Keratinocyte (primary cell): ENCODE measurements at regions not wholly inside any gene's neighbourhood (a gene's known extent, or its start where the extent isn't known, plus 50 kb on each side); places are given as distances from the start of the nearest gene placed in this dataset.

ENCODE experiments used
- DNase-seq: peaks from one replicate; pipeline ENCODE4 v3.0.0-alpha.2; 2011; ENCODE audit warnings: low read depth, missing footprints, low spot score
- FAIRE-seq: peaks from 2 replicates; lab custom pipeline; 2011; peaks lifted over from hg19 to GRCh38; lab: Jason Lieb, UNC
- H2AFZ ChIP-seq: 2 replicates; pipeline ENCODE4 v1.6.0; 2012; ENCODE audit warnings: low read length, control low read depth, inconsistent platforms; ENCODE audit not compliant: control insufficient read depth
- H3K27ac ChIP-seq: 2 replicates; pipeline ENCODE4 v1.5.1; 2011; ENCODE audit warnings: low read length; ENCODE audit not compliant: control insufficient read depth, insufficient read depth
- H3K27me3 ChIP-seq: 3 replicates; pipeline ENCODE4 v1.6.0; 2011; ENCODE audit warnings: low read length; ENCODE audit not compliant: control insufficient read depth, insufficient read depth; ENCODE audit errors: extremely low read depth
- H3K36me3 ChIP-seq, 2 experiments: 2 replicates in 1 of 2; 3 replicates in 1 of 2; pipeline ENCODE4 v1.5.1; 2011; ENCODE audit warnings: low read length in 2 of 2, mild to moderate bottlenecking in 1 of 2; ENCODE audit not compliant: control insufficient read depth in 2 of 2, insufficient read depth in 2 of 2; ENCODE audit errors: extremely low read depth in 1 of 2
- H3K4me1 ChIP-seq: 3 replicates; pipeline ENCODE4 v1.5.1; 2011; ENCODE audit warnings: low read length; ENCODE audit not compliant: control insufficient read depth, insufficient read depth; ENCODE audit errors: extremely low read depth
- H3K4me2 ChIP-seq: 3 replicates; pipeline ENCODE4 v1.6.0; 2011; ENCODE audit warnings: low read depth, low read length; ENCODE audit not compliant: control insufficient read depth, insufficient read depth; ENCODE audit errors: extremely low read depth
- H3K4me3 ChIP-seq, 3 experiments: fragments of 200-600 bp in 1 of 3; sonication (generic) in 1 of 3; 2 replicates in 2 of 3; 3 replicates in 1 of 3; pipeline ENCODE4 v1.5.1; 2011 to 2016; ENCODE audit warnings: low read length in 3 of 3, mild to moderate bottlenecking in 3 of 3, control low read depth in 2 of 3, inconsistent platforms in 1 of 3, low read depth in 1 of 3, mixed read lengths in 1 of 3, mixed run types in 1 of 3, moderate library complexity in 1 of 3; ENCODE audit not compliant: control insufficient read depth in 2 of 3, insufficient read depth in 2 of 3; ENCODE audit errors: extremely low read depth in 1 of 3
- H3K79me2 ChIP-seq: 2 replicates; pipeline ENCODE4 v1.6.0; 2012; ENCODE audit warnings: low read length; ENCODE audit not compliant: control insufficient read depth, insufficient read depth
- H3K9ac ChIP-seq: 3 replicates; pipeline ENCODE4 v1.6.0; 2011; ENCODE audit warnings: low read length; ENCODE audit not compliant: control insufficient read depth, insufficient read depth; ENCODE audit errors: extremely low read depth
- H3K9me1 ChIP-seq: 3 replicates; pipeline ENCODE4 v1.6.0; 2011; ENCODE audit warnings: low read length; ENCODE audit not compliant: control insufficient read depth, insufficient read depth; ENCODE audit errors: extremely low read depth
- H3K9me3 ChIP-seq: 2 replicates; pipeline ENCODE4 v1.5.1; 2012; ENCODE audit warnings: low read depth, low read length; ENCODE audit not compliant: control insufficient read depth
- H4K20me1 ChIP-seq: 3 replicates; pipeline ENCODE4 v1.6.0; 2011; ENCODE audit warnings: low read length; ENCODE audit not compliant: control insufficient read depth, insufficient read depth; ENCODE audit errors: extremely low read depth
- CTCF ChIP-seq, 3 experiments: IDR thresholded peaks in 1 of 3; conservative IDR thresholded peaks in 1 of 3; optimal IDR thresholded peaks in 1 of 3; 2 replicates in 2 of 3; 3 replicates in 1 of 3; pipeline versions ENCODE3 to v1.5.1; 2011; ENCODE audit warnings: low read length in 3 of 3, mild to moderate bottlenecking in 3 of 3, moderate library complexity in 2 of 3, control low read depth in 1 of 3, inconsistent platforms in 1 of 3; ENCODE audit not compliant: insufficient read depth in 2 of 3; ENCODE audit errors: extremely low read depth in 1 of 3
- EZH2 ChIP-seq: IDR thresholded peaks from one replicate; pipeline ENCODE4 v1.6.1; 2012; ENCODE audit warnings: inconsistent platforms, mild to moderate bottlenecking, low read length, moderate library complexity
- dilution Hi-C: fragments of 300-500 bp; cut with MboI; formaldehyde crosslinking; loops from one replicate; pipeline ENCODE4 v1.7.0; 2020; ENCODE audit warnings: low sequenced_read_pairs; ENCODE audit not compliant: extremely low pct_ligation_motif_present

- FAIRE-seq (no peak), DNase-seq (no peak)
- Histone ChIP-seq H4K20me1 (no peaks in the 10 kb centered on the region), H3K4me1 (no peaks in the 10 kb centered on the region), H3K36me3 (no peaks in the 10 kb centered on the region), H3K9me3 (no peaks in the 10 kb centered on the region), H3K79me2 (no peaks in the 10 kb centered on the region), H3K9ac (no peak overlapping the region), H3K9me1 (no peaks in the 10 kb centered on the region), H3K4me2 (no peak overlapping the region), H3K27me3 (no peaks in the 10 kb centered on the region), H3K4me3 (no peak overlapping the region), H2AFZ (no peak overlapping the region), H3K27ac (no peak overlapping the region)
- dilution Hi-C loops, result no loop called here
- TF ChIP-seq CTCF (optimal IDR thresholded peaks at IDR 0.05 in 1 of 3, IDR thresholded peaks at IDR 0.05 in 1 of 3, conservative IDR thresholded peaks at IDR 0.05 in 1 of 3; ENCODE audit: extremely low read depth in 1 of 3, insufficient read depth in 2 of 3, low read length in 3 of 3) (no peak), EZH2 (no peak)
Observed at GRCh38 chr10:34872820-34873219, 57.7 kb upstream of the PARD3 start.

GRCh38 chr10:34869135-34869836 lies 54.2 kb upstream of the PARD3 start:
- dilution Hi-C loops, result no loop called here
- Histone ChIP-seq H3K9me1 (no peaks in the 10 kb centered on the region), H3K27ac (no peak overlapping the region), H3K4me1 (no peaks in the 10 kb centered on the region), H3K4me2 (no peak overlapping the region), H3K4me3 (no peak overlapping the region), H2AFZ (no peak overlapping the region), H3K9ac (no peak overlapping the region), H3K79me2 (no peaks in the 10 kb centered on the region), H3K36me3 (no peaks in the 10 kb centered on the region), H3K9me3 (no peaks in the 10 kb centered on the region), H4K20me1 (no peaks in the 10 kb centered on the region), H3K27me3 (no peaks in the 10 kb centered on the region)
- DNase-seq, result no peak
- no peak for FAIRE-seq
- TF ChIP-seq CTCF (optimal IDR thresholded peaks at IDR 0.05 in 1 of 3, IDR thresholded peaks at IDR 0.05 in 1 of 3, conservative IDR thresholded peaks at IDR 0.05 in 1 of 3; ENCODE audit: extremely low read depth in 1 of 3, insufficient read depth in 2 of 3, low read length in 3 of 3), result no peak
- no peak for TF ChIP-seq EZH2
